CD4-positive, alpha-beta T cell treated with Interferon alpha-2 for 1 hour (primary cell): ENCODE measurements at regions not wholly inside any gene's neighbourhood (a gene's known extent, or its start where the extent isn't known, plus 50 kb on each side); places are given as distances from the start of the nearest gene placed in this dataset.
A peak's percentile ranks its signal among the peaks of the same experiment; 100 is the strongest.
"Not testable (repeated sequence)": the region's sequence is repeated elsewhere in the genome, so short reads cannot be mapped to it uniquely, and the experiment has no call there.

Experiments
- DNase-seq, 2 donors: peaks; one replicate each; pipeline ENCODE4 v3.0.0-alpha.2; 2020 to 2022

GRCh38 chr20:16801919-16802651 lies 53.9 kb downstream of the OTOR start:
- peak; percentile 8 to 43 for DNase-seq

- DNase-seq, result no peak
These were observed 54.4 kb downstream of the OTOR start for GRCh38 chr20:16802652-16802935.

- peak in 1 of 2 donors; percentile 31 for DNase-seq
These were observed 56.0 kb downstream of the OTOR start for GRCh38 chr20:16803965-16804792.

- no peak for DNase-seq
These were observed 56.6 kb downstream of the OTOR start for GRCh38 chr20:16804793-16805187.

- no peak for DNase-seq
These were observed 57.9 kb downstream of the OTOR start for GRCh38 chr20:16806061-16806460.

- DNase-seq, result no peak
These were observed 58.7 kb downstream of the OTOR start for GRCh38 chr20:16806886-16807285.

GRCh38 chr20:16808796-16809195 lies 60.6 kb downstream of the OTOR start:
- DNase-seq, result no peak

- no peak for DNase-seq
These were observed 62.1 kb downstream of the OTOR start for GRCh38 chr20:16810216-16810615.

GRCh38 chr20:16816192-16816591 lies 68.0 kb downstream of the OTOR start:
- no peak for DNase-seq

- DNase-seq, result no peak
These were observed 71.3 kb downstream of the OTOR start for GRCh38 chr20:16819483-16819882.

GRCh38 chr20:16821211-16822089 lies 73.3 kb downstream of the OTOR start:
- DNase-seq, result peak in 1 of 2 donors; percentile 32

GRCh38 chr20:16824664-16825063 lies 76.5 kb downstream of the OTOR start:
- DNase-seq, result no peak

GRCh38 chr20:16828666-16829305 lies 80.6 kb downstream of the OTOR start:
- DNase-seq, result no peak

GRCh38 chr20:16835690-16836089 lies 87.5 kb downstream of the OTOR start:
- DNase-seq, result not testable (repeated sequence)

- no peak for DNase-seq
These were observed 94.4 kb downstream of the OTOR start for GRCh38 chr20:16842486-16843120.

GRCh38 chr20:16844406-16844805 lies 96.2 kb downstream of the OTOR start:
- DNase-seq, result no peak

GRCh38 chr20:16846006-16846405 lies 97.8 kb downstream of the OTOR start:
- no peak for DNase-seq

- no peak for DNase-seq
These were observed 99.9 kb downstream of the OTOR start for GRCh38 chr20:16848061-16848460.

- DNase-seq, result no peak
These were observed 100.4 kb downstream of the OTOR start for GRCh38 chr20:16848526-16848925.

- DNase-seq, result no peak
These were observed 112.8 kb downstream of the OTOR start for GRCh38 chr20:16860914-16861313.

- DNase-seq, result no peak
These were observed 113.5 kb downstream of the OTOR start for GRCh38 chr20:16861708-16862107.

- DNase-seq, result no peak
These were observed 115.1 kb downstream of the OTOR start for GRCh38 chr20:16863303-16863702.
